ENCODE measurements at regions not wholly inside any gene's neighbourhood (a gene's known extent, or its start where the extent isn't known, plus 50 kb on each side); places are given as distances from the start of the nearest gene placed in this dataset.

GRCh38 chr11:134800826-134801225 is 388.8 kb upstream of the B3GAT1 start:
- H2AFZ ChIP-seq (ENCODE audit: insufficient read depth, low read depth, low read length, poor library complexity, severe bottlenecking): no peak overlapping the region
- H3K79me2 ChIP-seq (ENCODE audit: control insufficient read depth, insufficient read depth, low read length): no peaks in the 10 kb centered on the region
- H4K20me1 ChIP-seq (ENCODE audit: control insufficient read depth, insufficient read depth, low read length, poor library complexity, severe bottlenecking): no peaks in the 10 kb centered on the region
- H3K4me1 ChIP-seq (ENCODE audit: control insufficient read depth in 2 of 2, insufficient read depth in 2 of 2, low read length in 2 of 2): no peaks in the 10 kb centered on the region
- Mint-ChIP-seq H3K27ac (no peak overlapping the region), H3K4me3 (no peak overlapping the region), H3K9me3 (ENCODE audit: insufficient read depth) (no peaks in the 10 kb centered on the region), H3K4me1 (no peaks in the 10 kb centered on the region), H3K27me3 (peaks cover 16% of the 10 kb centered on the region)
- no peak overlapping the region for H3K27ac ChIP-seq (ENCODE audit: low read length in 2 of 2)
- 95% methylated on average over 9 of the region's 11 CpGs for WGBS (ENCODE audit: insufficient coverage)
- no peak overlapping the region for H3K4me3 ChIP-seq (ENCODE audit: control extremely low read depth in 1 of 5, extremely low read depth in 1 of 5, insufficient read depth in 1 of 5, low read depth in 2 of 5, low read length in 4 of 5)
- peaks cover 0 to 3% (median 0%) of the 10 kb centered on the region in 3 donors for H3K9me3 ChIP-seq (ENCODE audit: control extremely low read depth in 1 of 3, control insufficient read depth in 2 of 3, insufficient read depth in 1 of 3, low read length in 2 of 3)
- ATAC-seq (ENCODE audit: low read depth) (no peak), DNase-seq (no peak)
- no peak overlapping the region for H3K9ac ChIP-seq (ENCODE audit: low read length)
- ChIA-PET CTCF (no interaction called here), POLR2A (no interaction called here)
- no peak for TF ChIP-seq CTCF (IDR thresholded peaks at IDR 0.05)
- TF ChIP-seq EZH2 (IDR thresholded peaks at IDR 0.05; ENCODE audit: borderline replicate concordance, insufficient read depth, low read depth, low read length, poor library complexity, severe bottlenecking): no peak
- H3K36me3 ChIP-seq (replicated peaks in 1 of 2; ENCODE audit: control extremely low read depth in 1 of 2, control insufficient read depth in 1 of 2, extremely low read depth in 1 of 2, insufficient read depth in 2 of 2, low read length in 1 of 2): no peaks in the 10 kb centered on the region
- H3K4me2 ChIP-seq (replicated peaks; ENCODE audit: low read depth, low read length, poor library complexity, severe bottlenecking): no peak overlapping the region
- H3K27me3 ChIP-seq (replicated peaks in 1 of 4; ENCODE audit: control extremely low read depth in 1 of 4, control insufficient read depth in 3 of 4, insufficient read depth in 4 of 4, low read length in 3 of 4): no peaks in the 10 kb centered on the region
- intact Hi-C loops (cut with micrococcal nuclease): no loop called here

GRCh38 chr11:134800130-134800529 is 388.1 kb upstream of the B3GAT1 start:
- ATAC-seq (ENCODE audit: low read depth) (no peak), DNase-seq (no peak)
- H3K4me3 ChIP-seq (ENCODE audit: control extremely low read depth in 1 of 5, extremely low read depth in 1 of 5, insufficient read depth in 1 of 5, low read depth in 2 of 5, low read length in 4 of 5): no peak overlapping the region
- H3K36me3 ChIP-seq (replicated peaks in 1 of 2; ENCODE audit: control extremely low read depth in 1 of 2, control insufficient read depth in 1 of 2, extremely low read depth in 1 of 2, insufficient read depth in 2 of 2, low read length in 1 of 2): no peaks in the 10 kb centered on the region
- H3K9ac ChIP-seq (ENCODE audit: low read length): no peak overlapping the region
- POLR2A ChIA-PET: no interaction called here
- intact Hi-C loops (cut with micrococcal nuclease): no loop called here
- no peak overlapping the region for H2AFZ ChIP-seq (ENCODE audit: insufficient read depth, low read depth, low read length, poor library complexity, severe bottlenecking)
- no peak overlapping the region for H3K27ac Mint-ChIP-seq
- H3K79me2 ChIP-seq (ENCODE audit: control insufficient read depth, insufficient read depth, low read length): no peaks in the 10 kb centered on the region
- H3K9me3 Mint-ChIP-seq (ENCODE audit: insufficient read depth): no peaks in the 10 kb centered on the region
- no peaks in the 10 kb centered on the region for H4K20me1 ChIP-seq (ENCODE audit: control insufficient read depth, insufficient read depth, low read length, poor library complexity, severe bottlenecking)
- no peak overlapping the region for H3K4me3 Mint-ChIP-seq
- H3K27me3 Mint-ChIP-seq: peaks cover 15% of the 10 kb centered on the region
- H3K4me1 ChIP-seq (ENCODE audit: control insufficient read depth in 2 of 2, insufficient read depth in 2 of 2, low read length in 2 of 2): no peaks in the 10 kb centered on the region
- no peak for TF ChIP-seq CTCF (IDR thresholded peaks at IDR 0.05)
- TF ChIP-seq EZH2 (IDR thresholded peaks at IDR 0.05; ENCODE audit: borderline replicate concordance, insufficient read depth, low read depth, low read length, poor library complexity, severe bottlenecking): no peak
- no peak overlapping the region for H3K27ac ChIP-seq (ENCODE audit: low read length in 2 of 2)
- H3K4me2 ChIP-seq (replicated peaks; ENCODE audit: low read depth, low read length, poor library complexity, severe bottlenecking): no peak overlapping the region
- H3K9me3 ChIP-seq (ENCODE audit: control extremely low read depth in 1 of 3, control insufficient read depth in 2 of 3, insufficient read depth in 1 of 3, low read length in 2 of 3): peaks cover 0 to 3% (median 0%) of the 10 kb centered on the region in 3 donors
- 91% methylated on average over 13 of the region's 17 CpGs for WGBS (ENCODE audit: insufficient coverage)
- CTCF ChIA-PET: no interaction called here
- H3K4me1 Mint-ChIP-seq: no peaks in the 10 kb centered on the region
- H3K27me3 ChIP-seq (replicated peaks in 1 of 4; ENCODE audit: control extremely low read depth in 1 of 4, control insufficient read depth in 3 of 4, insufficient read depth in 4 of 4, low read length in 3 of 4): no peaks in the 10 kb centered on the region
